22Rv1 (cell line): ENCODE measurements at regions not wholly inside any gene's neighbourhood (a gene's known extent, or its start where the extent isn't known, plus 50 kb on each side); places are given as distances from the start of the nearest gene placed in this dataset.

ENCODE experiments used
- CTCF ChIP-seq: fragments of 450-650 bp; IDR thresholded peaks from 2 replicates; pipeline ENCODE4 v1.5.1; 2017; ENCODE audit warnings: mild to moderate bottlenecking
- ZFX ChIP-seq: fragments of 450-650 bp; IDR thresholded peaks from 2 replicates; pipeline ENCODE4 v1.6.1; 2017; ENCODE audit warnings: antibody characterized with exemption, borderline replicate concordance

- TF ChIP-seq CTCF (no peak), ZFX (no peak)
Measured at GRCh38 chr6:85252552-85252951, 197.3 kb upstream of the NT5E start.
